Body of pancreas (tissue), 4 donors: ENCODE measurements at regions not wholly inside any gene's neighbourhood (a gene's known extent, or its start where the extent isn't known, plus 50 kb on each side); places are given as distances from the start of the nearest gene placed in this dataset.

Source experiments
- POLR2A ChIP-seq, 3 donors: fragments of 450-650 bp; IDR thresholded peaks; one replicate each; pipeline ENCODE4 v1.6.1; 2016; ENCODE audit warnings: antibody characterized with exemption in 3 of 3, mild to moderate bottlenecking in 2 of 3
- TF ChIP-seq, protein P1 (sequence below), 7 experiments: fragments of 450-650 bp in 4 of 7; fragments of 200-600 bp in 3 of 7; sonication (generic) in 3 of 7; IDR thresholded peaks; one replicate each; pipeline ENCODE4 v1.5.1; 2016 to 2019; ENCODE audit warnings: antibody characterized with exemption in 7 of 7

DNA sequence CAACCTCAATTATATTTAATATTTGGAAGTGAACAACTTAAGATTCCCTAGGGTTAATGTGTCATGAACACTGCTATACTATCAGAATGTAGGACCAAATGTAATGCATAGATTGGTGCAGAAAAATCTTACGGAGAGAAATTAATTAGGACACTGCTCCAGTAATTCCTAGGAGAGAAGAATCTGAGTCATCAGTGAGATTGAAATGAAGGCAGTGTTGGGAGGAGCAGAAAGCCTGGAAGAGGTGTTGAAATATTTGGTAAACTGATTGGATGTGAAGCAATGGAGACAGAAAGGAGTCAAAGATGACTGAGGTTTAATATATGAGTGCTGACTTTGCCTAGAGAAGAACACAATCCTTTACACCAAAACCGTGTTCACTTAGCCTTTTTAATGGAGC, 836.0 kb downstream of the FAM181B start:
- TF ChIP-seq, protein P1, sequence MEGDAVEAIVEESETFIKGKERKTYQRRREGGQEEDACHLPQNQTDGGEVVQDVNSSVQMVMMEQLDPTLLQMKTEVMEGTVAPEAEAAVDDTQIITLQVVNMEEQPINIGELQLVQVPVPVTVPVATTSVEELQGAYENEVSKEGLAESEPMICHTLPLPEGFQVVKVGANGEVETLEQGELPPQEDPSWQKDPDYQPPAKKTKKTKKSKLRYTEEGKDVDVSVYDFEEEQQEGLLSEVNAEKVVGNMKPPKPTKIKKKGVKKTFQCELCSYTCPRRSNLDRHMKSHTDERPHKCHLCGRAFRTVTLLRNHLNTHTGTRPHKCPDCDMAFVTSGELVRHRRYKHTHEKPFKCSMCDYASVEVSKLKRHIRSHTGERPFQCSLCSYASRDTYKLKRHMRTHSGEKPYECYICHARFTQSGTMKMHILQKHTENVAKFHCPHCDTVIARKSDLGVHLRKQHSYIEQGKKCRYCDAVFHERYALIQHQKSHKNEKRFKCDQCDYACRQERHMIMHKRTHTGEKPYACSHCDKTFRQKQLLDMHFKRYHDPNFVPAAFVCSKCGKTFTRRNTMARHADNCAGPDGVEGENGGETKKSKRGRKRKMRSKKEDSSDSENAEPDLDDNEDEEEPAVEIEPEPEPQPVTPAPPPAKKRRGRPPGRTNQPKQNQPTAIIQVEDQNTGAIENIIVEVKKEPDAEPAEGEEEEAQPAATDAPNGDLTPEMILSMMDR (IDR thresholded peaks at IDR 0.05): no peak
- no peak for TF ChIP-seq POLR2A (IDR thresholded peaks at IDR 0.05)
